Glutamatergic neuron (in vitro differentiated cells): ENCODE measurements at regions not wholly inside any gene's neighbourhood (a gene's known extent, or its start where the extent isn't known, plus 50 kb on each side); places are given as distances from the start of the nearest gene placed in this dataset.

Experiments used
- DNase-seq: peaks from one replicate; pipeline ENCODE4 v3.0.0; 2022
- H3K27ac Mint-ChIP-seq: one replicate; pipeline ENCODE4 v1.8.0; 2020; ENCODE audit warnings: mild to moderate bottlenecking, mixed read lengths, inconsistent platforms; ENCODE audit not compliant: unreplicated experiment
- H3K27me3 Mint-ChIP-seq: one replicate; pipeline ENCODE4 v1.8.0; 2020; ENCODE audit warnings: mild to moderate bottlenecking, moderate library complexity, mixed read lengths, inconsistent platforms; ENCODE audit not compliant: unreplicated experiment
- H3K36me3 Mint-ChIP-seq: one replicate; pipeline ENCODE4 v1.8.0; 2020; ENCODE audit warnings: mild to moderate bottlenecking, mixed read lengths, inconsistent platforms; ENCODE audit not compliant: unreplicated experiment
- H3K4me1 Mint-ChIP-seq: one replicate; pipeline ENCODE4 v1.8.0; 2020; ENCODE audit warnings: mild to moderate bottlenecking, low read depth, mixed read lengths, inconsistent platforms; ENCODE audit not compliant: unreplicated experiment
- H3K4me3 Mint-ChIP-seq: one replicate; pipeline ENCODE4 v1.8.0; 2020; ENCODE audit warnings: mild to moderate bottlenecking, mixed read lengths, inconsistent platforms; ENCODE audit not compliant: unreplicated experiment
- H3K9me3 Mint-ChIP-seq: one replicate; pipeline ENCODE4 v1.8.0; 2020; ENCODE audit warnings: mild to moderate bottlenecking, moderate library complexity, mixed read lengths, inconsistent platforms; ENCODE audit not compliant: unreplicated experiment
- CTCF ChIP-seq: fragments of 200-600 bp; sonication (generic); IDR thresholded peaks from one replicate; pipeline ENCODE4 v1.5.0; 2021; ENCODE audit not compliant: partially characterized antibody, unreplicated experiment

GRCh38 chr2:19846567-19846966 lies 55.2 kb downstream of the TTC32 start:
- TF ChIP-seq CTCF = no peak
- Mint-ChIP-seq H3K4me3 (no peak overlapping the region), H3K4me1 (no peaks in the 10 kb centered on the region), H3K36me3 (no peaks in the 10 kb centered on the region), H3K27me3 (no peaks in the 10 kb centered on the region), H3K9me3 (no peaks in the 10 kb centered on the region), H3K27ac (no peak overlapping the region)
- DNase-seq = no peak

- TF ChIP-seq CTCF = no peak
- H3K9me3 Mint-ChIP-seq = no peaks in the 10 kb centered on the region
- no peak for DNase-seq
- H3K27me3 Mint-ChIP-seq = no peaks in the 10 kb centered on the region
- H3K36me3 Mint-ChIP-seq = no peaks in the 10 kb centered on the region
- no peak overlapping the region for H3K4me3 Mint-ChIP-seq
- H3K27ac Mint-ChIP-seq = no peak overlapping the region
- H3K4me1 Mint-ChIP-seq = no peaks in the 10 kb centered on the region
Measured at GRCh38 chr2:19846030-19846429, 55.8 kb downstream of the TTC32 start.

- Mint-ChIP-seq H3K36me3 (no peaks in the 10 kb centered on the region), H3K27me3 (no peaks in the 10 kb centered on the region), H3K4me3 (no peak overlapping the region), H3K27ac (no peak overlapping the region), H3K4me1 (no peaks in the 10 kb centered on the region), H3K9me3 (no peaks in the 10 kb centered on the region)
- DNase-seq = no peak
- no peak for TF ChIP-seq CTCF
Measured at GRCh38 chr2:19845323-19845920, 56.4 kb downstream of the TTC32 start.

- Mint-ChIP-seq H3K9me3 (no peaks in the 10 kb centered on the region), H3K27ac (no peak overlapping the region), H3K4me3 (no peak overlapping the region), H3K27me3 (peaks cover 1% of the 10 kb centered on the region), H3K36me3 (no peaks in the 10 kb centered on the region), H3K4me1 (no peaks in the 10 kb centered on the region)
- no peak for DNase-seq
- no peak for TF ChIP-seq CTCF
Measured at GRCh38 chr2:19844750-19845149, 57.0 kb downstream of the TTC32 start.

- no peak for TF ChIP-seq CTCF
- H3K9me3 Mint-ChIP-seq = no peaks in the 10 kb centered on the region
- H3K27ac Mint-ChIP-seq = no peak overlapping the region
- no peaks in the 10 kb centered on the region for H3K4me1 Mint-ChIP-seq
- DNase-seq = no peak
- no peak overlapping the region for H3K4me3 Mint-ChIP-seq
- peaks cover 2% of the 10 kb centered on the region for H3K27me3 Mint-ChIP-seq
- H3K36me3 Mint-ChIP-seq = no peaks in the 10 kb centered on the region
Measured at GRCh38 chr2:19843992-19844515, 57.7 kb downstream of the TTC32 start.
